K562 (cell line): ENCODE measurements at regions not wholly inside any gene's neighbourhood (a gene's known extent, or its start where the extent isn't known, plus 50 kb on each side); places are given as distances from the start of the nearest gene placed in this dataset.
"Not testable (repeated sequence)": the region's sequence is repeated elsewhere in the genome, so short reads cannot be mapped to it uniquely, and the experiment has no call there.

Source experiments
- ATAC-seq: fragments of 200-7000 bp; cut with Tn5 transposase; 3 replicates; pipeline ENCODE4 v1.9.1; 2020; ENCODE audit warnings: moderate library complexity
- BruUV-seq: library from RNA; stranded (reverse); fragments of 400-500 nt; replicated peaks from 2 replicates; lab custom pipeline; 2021; lab: Mats Ljungman, UMichigan
- CTCF ChIA-PET: fragments of 300-600 bp; formaldehyde crosslinking; extraction: SDS; loops from one replicate; lab custom pipeline; 2021; ENCODE audit warnings: low intra/inter-chr PET ratio; lab: Yijun Ruan, JAX
- POLR2A ChIA-PET: fragments of 300-600, 350-650 bp; sonication (Branson Sonifier 250); formaldehyde crosslinking; extraction: SDS; loops from one replicate; lab custom pipeline; 2021; ENCODE audit warnings: antibody characterized with exemption, inconsistent platforms; lab: Yijun Ruan, JAX
- DNase-seq, 4 experiments: peaks; one replicate each; pipeline versions ENCODE4 v3.0.0 to v3.0.0-alpha.2; 2011 to 2018; ENCODE audit warnings: low spot score in 3 of 4, mixed read lengths in 3 of 4; ENCODE audit errors: extremely low read depth in 1 of 4
- FAIRE-seq: peaks from 2 replicates; lab custom pipeline; 2011; peaks lifted over from hg19 to GRCh38; lab: Jason Lieb, UNC
- H2AFZ ChIP-seq: 2 replicates; pipeline ENCODE4 v1.6.0; 2011; ENCODE audit warnings: low read depth, low read length, control low read depth, inconsistent platforms
- H3K27ac ChIP-seq: fragments of 200-600 bp; 3 replicates; pipeline ENCODE4 v1.8.0; 2011; ENCODE audit warnings: low read depth, mild to moderate bottlenecking, control low read depth, inconsistent platforms, low read length, moderate library complexity, mixed read lengths; ENCODE audit errors: extremely low read depth
- H3K27me3 ChIP-seq, 2 experiments: fragments of 300-600 bp in 1 of 2; 2 replicates in 1 of 2; 3 replicates in 1 of 2; pipeline versions ENCODE4 v1.6.0 to v1.8.0; 2011; ENCODE audit warnings: inconsistent platforms in 2 of 2, low read length in 2 of 2, mild to moderate bottlenecking in 1 of 2, mixed read lengths in 1 of 2, moderate library complexity in 1 of 2; ENCODE audit not compliant: control insufficient read depth in 2 of 2, insufficient read depth in 2 of 2
- H3K36me3 ChIP-seq: fragments of 300-600 bp; 3 replicates; pipeline ENCODE4 v1.8.0; 2011; ENCODE audit warnings: mild to moderate bottlenecking, low read length, inconsistent platforms; ENCODE audit not compliant: control insufficient read depth, insufficient read depth
- H3K4me1 ChIP-seq, 2 experiments: fragments of 200-600 bp in 1 of 2; replicated peaks in 1 of 2; 2 replicates in 1 of 2; 3 replicates in 1 of 2; pipeline versions ENCODE4 v1.5.1 to v1.8.0; 2011; ENCODE audit warnings: inconsistent platforms in 2 of 2, low read length in 2 of 2, mild to moderate bottlenecking in 1 of 2, mixed read lengths in 1 of 2, moderate library complexity in 1 of 2; ENCODE audit not compliant: control insufficient read depth in 2 of 2, insufficient read depth in 2 of 2
- H3K4me2 ChIP-seq: 2 replicates; pipeline ENCODE4 v1.6.1; 2011; ENCODE audit warnings: low read length, control low read depth, inconsistent platforms, mixed read lengths; ENCODE audit not compliant: insufficient read depth
- H3K4me3 ChIP-seq: fragments of 200-600 bp; sonication (generic), shearing (Covaris generic); 2 replicates; pipeline ENCODE4 v1.5.1; 2016; ENCODE audit warnings: control low read depth, inconsistent platforms
- H3K79me2 ChIP-seq: fragments of 200-600 bp; 3 replicates; pipeline ENCODE4 v1.8.0; 2011; ENCODE audit warnings: low read length, inconsistent platforms; ENCODE audit not compliant: control insufficient read depth, insufficient read depth
- H3K9ac ChIP-seq, 2 experiments: 2 replicates each; pipeline versions ENCODE4 v1.6.0 to v1.6.1; 2011; ENCODE audit warnings: low read depth in 2 of 2, low read length in 2 of 2, control low read depth in 1 of 2, inconsistent platforms in 1 of 2, mild to moderate bottlenecking in 1 of 2, mixed read lengths in 1 of 2; ENCODE audit not compliant: insufficient read depth in 1 of 2
- H3K9me1 ChIP-seq: one replicate; pipeline ENCODE4 v1.6.0; 2011; ENCODE audit warnings: inconsistent platforms, mild to moderate bottlenecking, low read length, moderate library complexity; ENCODE audit not compliant: control insufficient read depth, insufficient read depth
- H3K9me3 ChIP-seq: replicated peaks from 2 replicates; pipeline ENCODE4 v1.5.1; 2011; ENCODE audit warnings: low read depth, low read length, inconsistent platforms; ENCODE audit not compliant: control insufficient read depth, insufficient read depth
- H4K20me1 ChIP-seq: replicated peaks from 2 replicates; pipeline ENCODE4 v1.6.1; 2011; ENCODE audit warnings: low read length, inconsistent platforms, mixed read lengths; ENCODE audit not compliant: control insufficient read depth, insufficient read depth
- BRF1 ChIP-seq: IDR thresholded peaks from 3 replicates; pipeline ENCODE4 v1.6.1; 2011; ENCODE audit warnings: borderline replicate concordance, mild to moderate bottlenecking; ENCODE audit not compliant: insufficient read length; ENCODE audit errors: extremely low read depth
- CBX5 ChIP-seq: IDR thresholded peaks from 2 replicates; pipeline ENCODE4 v1.6.1; 2014; ENCODE audit warnings: low read depth, borderline replicate concordance
- CEBPG ChIP-seq, 3 experiments: fragments of 200-800 bp in 1 of 3; sonication (Bioruptor generic) in 1 of 3; sonication (generic) in 1 of 3; formaldehyde crosslinking in 1 of 3; IDR thresholded peaks in 2 of 3; conservative IDR thresholded peaks in 1 of 3; 2 replicates each; pipeline versions ENCODE4 v1.6.1 to v1.8.0; 2016 to 2022; ENCODE audit warnings: missing compliant biosample characterization in 2 of 3, missing genetic modification characterization in 2 of 3, mild to moderate bottlenecking in 1 of 3, missing genetic modification reagents in 1 of 3
- HDAC3 ChIP-seq: fragments of 450-650 bp; IDR thresholded peaks from 2 replicates; pipeline ENCODE4 v1.6.1; 2018; ENCODE audit warnings: borderline replicate concordance, mild to moderate bottlenecking, moderate library complexity; ENCODE audit not compliant: partially characterized antibody
- NR2F6 ChIP-seq: fragments of 450-650 bp; formaldehyde crosslinking; IDR thresholded peaks from 2 replicates; pipeline ENCODE4 v1.4.0; 2020; ENCODE audit warnings: mild to moderate bottlenecking
- PCBP1 ChIP-seq: fragments of 200-400 bp; formaldehyde crosslinking; IDR thresholded peaks from 2 replicates; pipeline ENCODE4 v1.6.1; 2018; ENCODE audit warnings: mild to moderate bottlenecking, low read depth, low read length; ENCODE audit not compliant: poor library complexity, severe bottlenecking
- PYGO2 ChIP-seq: fragments of 450-650 bp; IDR thresholded peaks from 2 replicates; pipeline ENCODE4 v1.6.1; 2016; ENCODE audit warnings: mild to moderate bottlenecking, missing genetic modification characterization, moderate library complexity, missing compliant biosample characterization
- RBFOX2 ChIP-seq: fragments of 200-400 bp; formaldehyde crosslinking; IDR thresholded peaks from 2 replicates; pipeline ENCODE4 v1.6.1; 2017; ENCODE audit warnings: low read depth, mild to moderate bottlenecking, low read length, moderate library complexity
- RCOR1 ChIP-seq, 2 experiments: IDR thresholded peaks; 2 replicates each; pipeline ENCODE4 v1.6.1; 2012; ENCODE audit warnings: low read depth in 2 of 2, low read length in 2 of 2, borderline replicate concordance in 1 of 2, improper control_type of control experiment in 1 of 2
- ZBTB9 ChIP-seq: fragments of 450-650 bp; formaldehyde crosslinking; IDR thresholded peaks from 2 replicates; pipeline ENCODE4 v1.4.0; 2020; ENCODE audit warnings: mild to moderate bottlenecking, moderate library complexity
- ZNF146 ChIP-seq: IDR thresholded peaks from one replicate; pipeline ENCODE4 v1.6.1; 2018; ENCODE audit warnings: missing compliant biosample characterization; ENCODE audit not compliant: unreplicated experiment
- ZNF311 ChIP-seq: fragments of 250-450 bp; sonication (Bioruptor Pico); IDR thresholded peaks from 2 replicates; pipeline ENCODE4 v1.4.0; 2020; ENCODE audit warnings: mild to moderate bottlenecking, moderate library complexity
- ZNF583 ChIP-seq: fragments of 250-450 bp; sonication (Bioruptor Pico); IDR thresholded peaks from 2 replicates; pipeline ENCODE4 v1.4.0; 2020
- WGBS: fragments of 100-300 bp; shearing (Covaris generic); methylation state at CpG from one replicate; pipeline ENCODE4 v1.1.6; 2016; ENCODE audit warnings: low coverage, mixed read lengths; ENCODE audit not compliant: insufficient coverage; ENCODE audit errors: missing lambda C conversion rate; 5-methylcytosine and 5-hydroxymethylcytosine counted together
- in situ Hi-C: fragments of 300-500 bp; cut with MboI; formaldehyde crosslinking; loops from 4 replicates; pipeline ENCODE4 v1.15.0; 2018; ENCODE audit warnings: inconsistent platforms, mixed read lengths
- intact Hi-C: fragments of 100-400 bp; cut with micrococcal nuclease; formaldehyde crosslinking; loops from 2 replicates; pipeline ENCODE4 v1.14.2; 2022
- TF ChIP-seq, protein P1 (sequence below): IDR thresholded peaks from 3 replicates; pipeline ENCODE4 v1.6.1; 2011; ENCODE audit warnings: borderline replicate concordance, mild to moderate bottlenecking; ENCODE audit not compliant: insufficient read length, insufficient read depth

- H3K27ac ChIP-seq, BruUV-seq, FAIRE-seq, H4K20me1 ChIP-seq, H3K36me3 ChIP-seq, H3K79me2 ChIP-seq, ATAC-seq, DNase-seq, CTCF ChIA-PET, H3K9me1 ChIP-seq, H3K4me1 ChIP-seq, H3K27me3 ChIP-seq, H2AFZ ChIP-seq, H3K4me2 ChIP-seq, intact Hi-C loops, H3K9ac ChIP-seq, in situ Hi-C loops, H3K9me3 ChIP-seq, H3K4me3 ChIP-seq: not testable (repeated sequence)
- POLR2A ChIA-PET: interaction anchor here (0.5 kb wide), 1 partner anchor 925 kb away, joined by 3 read pairs; no protein-coding TSS in a partner anchor
- 0% methylated on average over 2 of the region's 2 CpGs for WGBS
- peak; percentile 69 for TF ChIP-seq ZNF146 (CRISPR knock-in tag)
Measured at GRCh38 chr3:4077278-4077677, 225.9 kb upstream of the SETMAR start.

DNA sequence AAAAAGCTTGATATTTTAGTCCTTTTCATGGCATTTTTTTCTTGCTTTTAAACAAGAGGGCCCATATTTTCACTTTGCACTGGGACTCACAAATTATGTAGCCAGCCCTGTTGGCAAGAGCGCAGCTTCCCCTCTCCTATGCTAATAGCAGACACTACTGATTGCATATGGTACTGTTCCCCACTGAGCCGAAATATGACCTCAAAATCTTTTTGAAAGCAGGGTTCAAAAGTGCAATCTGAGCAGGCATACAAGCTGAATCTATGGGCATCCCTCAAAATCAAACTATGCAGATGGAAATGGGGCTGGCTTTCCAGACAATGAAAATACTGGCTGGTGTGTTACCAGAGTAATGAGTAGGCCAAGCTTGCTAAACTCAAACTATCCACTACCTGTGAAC lies 225.2 kb upstream of the SETMAR start:
- in situ Hi-C loops (no loop called here), intact Hi-C loops (no loop called here)
- Histone ChIP-seq H3K9me3 (no peaks in the 10 kb centered on the region), H3K79me2 (no peaks in the 10 kb centered on the region), H3K36me3 (no peaks in the 10 kb centered on the region), H4K20me1 (no peaks in the 10 kb centered on the region), H3K4me1 (no peaks in the 10 kb centered on the region), H3K9me1 (no peaks in the 10 kb centered on the region), H3K9ac (no peak overlapping the region), H3K27me3 (no peaks in the 10 kb centered on the region), H3K4me3 (no peak overlapping the region), H3K27ac (no peak overlapping the region), H3K4me2 (no peak overlapping the region), H2AFZ (no peak overlapping the region)
- ChIA-PET POLR2A (interaction anchor here (0.5 kb wide), 1 partner anchor 926 kb away, joined by 3 read pairs; no protein-coding TSS in a partner anchor), CTCF (no interaction called here)
- ATAC-seq (no peak), DNase-seq (no peak), FAIRE-seq (no peak)
- BruUV-seq: no TSS peak
- 0% methylated on average over 2 of the region's 2 CpGs for WGBS
- TF ChIP-seq RBFOX2 (no peak), PYGO2 (tag) (no peak), CBX5 (no peak), PCBP1 (no peak), CEBPG (CRISPR knock-in tag; IDR thresholded peaks at IDR 0.05) (no peak), CEBPG (tag; conservative IDR thresholded peaks at IDR 0.05 in 1 of 2, IDR thresholded peaks at IDR 0.05 in 1 of 2) (no peak), HDAC3 (no peak), ZNF311 (no peak), ZNF583 (CRISPR knock-in tag) (no peak), ZBTB9 (no peak), RCOR1 (IDR thresholded peaks at IDR 0.05; ENCODE audit: borderline replicate concordance in 1 of 2, low read depth in 2 of 2, low read length in 2 of 2) (no peak), NR2F6 (CRISPR knock-in tag) (no peak), BRF1 (no peak)
- TF ChIP-seq, protein P1, sequence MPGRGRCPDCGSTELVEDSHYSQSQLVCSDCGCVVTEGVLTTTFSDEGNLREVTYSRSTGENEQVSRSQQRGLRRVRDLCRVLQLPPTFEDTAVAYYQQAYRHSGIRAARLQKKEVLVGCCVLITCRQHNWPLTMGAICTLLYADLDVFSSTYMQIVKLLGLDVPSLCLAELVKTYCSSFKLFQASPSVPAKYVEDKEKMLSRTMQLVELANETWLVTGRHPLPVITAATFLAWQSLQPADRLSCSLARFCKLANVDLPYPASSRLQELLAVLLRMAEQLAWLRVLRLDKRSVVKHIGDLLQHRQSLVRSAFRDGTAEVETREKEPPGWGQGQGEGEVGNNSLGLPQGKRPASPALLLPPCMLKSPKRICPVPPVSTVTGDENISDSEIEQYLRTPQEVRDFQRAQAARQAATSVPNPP: no peak
